ENCODE measurements at regions not wholly inside any gene's neighbourhood (a gene's known extent, or its start where the extent isn't known, plus 50 kb on each side); places are given as distances from the start of the nearest gene placed in this dataset.

DNA sequence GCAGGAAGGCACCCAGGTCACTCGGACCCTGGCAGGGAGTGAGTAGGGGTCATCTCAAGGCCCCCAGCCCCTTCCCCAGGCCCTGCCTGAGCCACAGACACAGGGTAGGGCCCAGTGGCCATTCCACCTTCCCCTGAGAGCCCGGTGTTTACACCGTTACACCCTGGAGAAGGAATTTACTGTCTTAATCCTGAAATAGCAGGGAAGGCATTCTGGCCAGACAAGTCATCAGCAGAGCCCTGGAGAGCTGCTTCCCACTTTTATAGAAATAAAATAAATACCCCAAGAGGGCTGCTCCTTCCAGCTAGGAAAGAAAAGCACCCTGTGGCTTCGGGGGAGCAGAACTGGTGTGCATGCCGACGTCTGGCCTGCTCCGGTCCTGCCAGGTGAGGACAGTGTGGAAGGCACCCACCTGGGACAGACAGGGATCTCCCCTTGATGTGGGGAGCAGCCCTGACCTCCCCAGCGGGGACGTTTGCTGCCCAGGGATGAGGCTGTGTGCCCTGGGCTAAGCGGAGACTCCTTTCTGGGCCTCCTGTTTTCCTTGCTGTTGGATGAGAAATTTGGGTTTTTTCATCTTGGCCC is 180.0 kb downstream of the MN1 start:
- H3K27me3 ChIP-seq (replicated peaks; ENCODE audit: insufficient read depth) = no peaks in the 10 kb centered on the region
- TF ChIP-seq POLR2A (IDR thresholded peaks at IDR 0.05) = no peak
- TF ChIP-seq, protein P1, sequence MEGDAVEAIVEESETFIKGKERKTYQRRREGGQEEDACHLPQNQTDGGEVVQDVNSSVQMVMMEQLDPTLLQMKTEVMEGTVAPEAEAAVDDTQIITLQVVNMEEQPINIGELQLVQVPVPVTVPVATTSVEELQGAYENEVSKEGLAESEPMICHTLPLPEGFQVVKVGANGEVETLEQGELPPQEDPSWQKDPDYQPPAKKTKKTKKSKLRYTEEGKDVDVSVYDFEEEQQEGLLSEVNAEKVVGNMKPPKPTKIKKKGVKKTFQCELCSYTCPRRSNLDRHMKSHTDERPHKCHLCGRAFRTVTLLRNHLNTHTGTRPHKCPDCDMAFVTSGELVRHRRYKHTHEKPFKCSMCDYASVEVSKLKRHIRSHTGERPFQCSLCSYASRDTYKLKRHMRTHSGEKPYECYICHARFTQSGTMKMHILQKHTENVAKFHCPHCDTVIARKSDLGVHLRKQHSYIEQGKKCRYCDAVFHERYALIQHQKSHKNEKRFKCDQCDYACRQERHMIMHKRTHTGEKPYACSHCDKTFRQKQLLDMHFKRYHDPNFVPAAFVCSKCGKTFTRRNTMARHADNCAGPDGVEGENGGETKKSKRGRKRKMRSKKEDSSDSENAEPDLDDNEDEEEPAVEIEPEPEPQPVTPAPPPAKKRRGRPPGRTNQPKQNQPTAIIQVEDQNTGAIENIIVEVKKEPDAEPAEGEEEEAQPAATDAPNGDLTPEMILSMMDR (IDR thresholded peaks at IDR 0.05) = no peak
- TF ChIP-seq POLR2AphosphoS5 (IDR thresholded peaks at IDR 0.05) = no peak
- H3K4me1 ChIP-seq (replicated peaks) = no peaks in the 10 kb centered on the region
- WGBS = 51% methylated on average over 10 of the region's 10 CpGs
- no peaks in the 10 kb centered on the region for H3K36me3 ChIP-seq
- DNase-seq (ENCODE audit: low spot score) = no peak
- H3K27ac ChIP-seq = no peak overlapping the region
- no peaks in the 10 kb centered on the region for H3K9me3 ChIP-seq
- no peak overlapping the region for H3K4me3 ChIP-seq
- intact Hi-C loops (cut with DNase I) = no loop called here

DNA sequence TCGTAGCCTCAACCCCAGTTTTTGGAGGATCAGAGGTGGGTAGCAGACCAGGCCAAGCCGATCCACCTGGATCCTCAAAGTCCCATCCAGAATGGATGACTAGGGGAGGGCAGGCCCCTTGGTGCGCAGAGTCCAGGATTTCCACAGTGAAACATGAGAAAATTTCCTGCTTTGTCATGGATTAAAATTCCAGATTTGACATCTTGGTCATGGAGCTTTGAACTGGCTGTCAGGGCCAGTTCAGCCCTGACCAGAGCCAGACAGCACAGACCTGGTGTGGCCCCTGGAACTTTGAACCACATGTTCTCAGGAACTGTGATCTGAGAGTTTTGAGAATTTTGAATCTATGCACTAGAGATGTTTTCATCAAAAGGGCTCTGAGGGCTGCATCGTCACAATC is 177.5 kb downstream of the MN1 start:
- DNase-seq (ENCODE audit: low spot score) = no peak
- Histone ChIP-seq H3K36me3 (no peaks in the 10 kb centered on the region), H3K4me1 (replicated peaks) (no peaks in the 10 kb centered on the region), H3K27ac (no peak overlapping the region), H3K4me3 (no peak overlapping the region), H3K27me3 (replicated peaks; ENCODE audit: insufficient read depth) (no peaks in the 10 kb centered on the region), H3K9me3 (no peaks in the 10 kb centered on the region)
- TF ChIP-seq POLR2A (IDR thresholded peaks at IDR 0.05) = no peak
- no peak for TF ChIP-seq POLR2AphosphoS5 (IDR thresholded peaks at IDR 0.05)
- TF ChIP-seq, protein P1 (IDR thresholded peaks at IDR 0.05) = no peak
- 94% methylated on average over 4 of the region's 4 CpGs for WGBS
- intact Hi-C loops (cut with DNase I) = no loop called here

DNA sequence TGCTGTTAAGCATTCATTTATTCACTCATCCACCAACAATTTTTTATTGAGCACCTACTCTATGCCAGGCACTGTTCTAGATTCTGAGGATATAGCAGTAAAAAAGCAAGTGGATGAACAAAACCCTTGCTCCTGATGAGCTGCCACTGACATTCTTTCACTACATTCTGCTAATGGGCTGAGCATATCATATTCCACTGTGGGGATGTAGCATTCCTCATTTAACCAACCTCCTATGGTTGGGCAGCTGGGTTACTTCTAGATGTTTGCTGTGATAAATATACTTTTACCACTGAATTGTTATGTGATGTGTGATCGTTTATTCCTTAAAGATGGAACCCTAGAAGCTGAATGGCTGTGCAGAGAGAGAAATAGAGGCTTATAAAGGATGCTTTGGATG is 176.9 kb downstream of the MN1 start:
- no peak overlapping the region for H3K27ac ChIP-seq
- no peaks in the 10 kb centered on the region for H3K4me1 ChIP-seq (replicated peaks)
- no peaks in the 10 kb centered on the region for H3K9me3 ChIP-seq
- intact Hi-C loops (cut with DNase I) = no loop called here
- no peak for TF ChIP-seq POLR2AphosphoS5 (IDR thresholded peaks at IDR 0.05)
- TF ChIP-seq, protein P1 (IDR thresholded peaks at IDR 0.05) = no peak
- TF ChIP-seq POLR2A (IDR thresholded peaks at IDR 0.05) = no peak
- WGBS = 0% methylated on average over 1 of the region's 1 CpG
- no peak overlapping the region for H3K4me3 ChIP-seq
- DNase-seq (ENCODE audit: low spot score) = no peak
- H3K36me3 ChIP-seq = no peaks in the 10 kb centered on the region
- no peaks in the 10 kb centered on the region for H3K27me3 ChIP-seq (replicated peaks; ENCODE audit: insufficient read depth)

DNA sequence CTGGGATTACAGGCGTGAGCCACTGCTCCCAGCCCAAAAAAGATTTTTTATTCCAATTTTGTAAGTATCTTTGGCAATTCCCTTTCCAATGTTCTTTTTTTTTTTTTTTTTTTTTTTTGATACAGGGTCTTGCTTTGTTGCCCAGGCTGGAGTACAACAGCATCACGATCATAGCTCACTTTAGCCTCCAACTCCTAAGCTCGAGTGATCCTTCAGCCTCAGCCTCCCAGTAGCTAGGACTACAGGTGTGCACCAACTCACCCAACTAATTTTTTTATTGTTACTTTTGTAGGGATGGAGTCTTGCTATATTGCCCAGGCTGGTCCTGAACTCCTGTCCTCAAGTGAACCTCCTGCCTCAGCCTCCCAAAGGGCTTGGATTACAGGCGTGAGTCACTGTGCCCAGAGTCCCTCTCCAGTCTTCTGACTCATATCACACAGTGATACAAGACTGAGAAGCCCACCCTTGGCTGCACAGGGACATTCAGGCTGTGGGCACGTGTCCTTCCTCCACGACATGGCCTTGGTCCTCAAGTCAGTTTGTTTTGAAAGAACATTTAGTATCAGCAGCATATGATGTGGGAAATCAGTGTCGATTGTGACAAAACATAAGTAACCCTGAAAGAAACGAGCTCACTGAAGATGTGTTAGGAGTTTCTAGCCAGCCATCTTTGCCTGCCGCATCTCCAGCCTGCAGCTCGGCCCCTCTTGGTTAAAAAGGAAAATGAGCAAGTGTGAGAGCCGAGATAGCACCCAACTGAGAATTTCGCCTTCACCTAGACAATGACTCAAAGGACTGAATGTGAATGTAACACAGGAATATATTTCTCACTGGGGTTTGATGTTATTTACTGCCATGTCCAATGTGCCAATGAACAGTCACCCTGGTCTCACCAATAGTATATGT is 175.5 kb downstream of the MN1 start:
- TF ChIP-seq POLR2A (IDR thresholded peaks at IDR 0.05) = no peak
- TF ChIP-seq POLR2AphosphoS5 (IDR thresholded peaks at IDR 0.05) = no peak
- intact Hi-C loops (cut with DNase I) = no loop called here

DNA sequence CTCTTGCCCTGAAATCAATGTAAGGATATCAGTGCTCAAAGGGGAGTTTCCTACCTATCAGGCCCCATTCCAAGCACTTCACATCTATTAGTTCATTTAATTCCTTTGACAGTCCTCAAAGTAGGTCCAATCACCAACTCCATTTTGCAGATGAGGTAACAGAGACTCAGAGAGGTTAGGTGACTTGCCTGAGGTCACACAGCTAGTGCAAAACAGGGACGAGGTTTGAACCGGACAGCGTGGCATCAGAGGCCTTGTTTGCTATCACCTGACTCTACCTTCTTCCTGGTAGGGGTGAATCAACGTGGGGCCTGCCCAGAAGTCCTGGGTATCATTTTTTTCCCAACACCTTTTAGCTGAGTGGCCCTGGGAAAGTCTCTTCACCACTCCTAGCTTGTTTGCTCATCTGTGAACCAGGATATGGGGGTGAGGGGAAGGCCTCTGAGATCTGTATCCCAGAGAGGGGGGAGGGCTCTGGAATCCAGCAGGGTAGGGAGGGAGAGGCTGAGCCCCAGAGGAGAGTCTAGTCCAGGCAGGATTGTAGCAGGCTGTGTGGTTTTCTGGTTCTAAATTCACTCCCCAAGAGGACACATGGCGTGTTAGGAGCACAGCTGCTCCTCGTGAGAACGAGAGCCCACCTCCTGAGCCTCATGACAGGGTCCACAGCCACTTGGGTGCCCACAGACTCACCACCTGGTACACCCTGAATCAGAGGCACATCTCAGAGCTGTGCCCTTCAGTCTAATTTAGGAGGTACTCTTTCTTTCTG is 174.7 kb downstream of the MN1 start:
- Histone ChIP-seq H3K36me3 (no peaks in the 10 kb centered on the region), H3K4me1 (replicated peaks) (no peaks in the 10 kb centered on the region), H3K9me3 (no peaks in the 10 kb centered on the region), H3K27me3 (replicated peaks; ENCODE audit: insufficient read depth) (no peaks in the 10 kb centered on the region), H3K27ac (no peak overlapping the region), H3K4me3 (no peak overlapping the region)
- WGBS = 88% methylated on average over 7 of the region's 7 CpGs
- TF ChIP-seq POLR2AphosphoS5 (IDR thresholded peaks at IDR 0.05) (no peak), POLR2A (IDR thresholded peaks at IDR 0.05) (no peak)
- TF ChIP-seq, protein P1 (IDR thresholded peaks at IDR 0.05) = no peak
- intact Hi-C loops (cut with DNase I) = no loop called here
- DNase-seq (ENCODE audit: low spot score) = no peak

More for the DNA sequence above, 175.5 kb downstream of the MN1 start:
- 91% methylated on average over 12 of the region's 12 CpGs for WGBS
- Histone ChIP-seq H3K27me3 (replicated peaks; ENCODE audit: insufficient read depth) (no peaks in the 10 kb centered on the region), H3K4me3 (no peak overlapping the region), H3K9me3 (no peaks in the 10 kb centered on the region), H3K4me1 (replicated peaks) (no peaks in the 10 kb centered on the region), H3K36me3 (no peaks in the 10 kb centered on the region), H3K27ac (no peak overlapping the region)
- no peak for DNase-seq (ENCODE audit: low spot score)

Measured in prostate gland (tissue), 2 donors.